PFSK-1 (cell line): ENCODE measurements at regions not wholly inside any gene's neighbourhood (a gene's known extent, or its start where the extent isn't known, plus 50 kb on each side); places are given as distances from the start of the nearest gene placed in this dataset.

ENCODE experiments used
- REST ChIP-seq, 2 experiments: IDR thresholded peaks; 2 replicates each; pipeline versions ENCODE4 v1.6.1 to v1.8.0; 2011 to 2012; ENCODE audit warnings: low read depth in 2 of 2, low read length in 2 of 2, control low read depth in 1 of 2, inconsistent platforms in 1 of 2, mild to moderate bottlenecking in 1 of 2, moderate library complexity in 1 of 2; ENCODE audit not compliant: insufficient read depth in 1 of 2
- TAF1 ChIP-seq: IDR thresholded peaks from 2 replicates; pipeline ENCODE4 v1.6.1; 2012; ENCODE audit warnings: low read length, control low read depth, borderline replicate concordance; ENCODE audit not compliant: insufficient read depth

GRCh38 chr2:79388024-79388423, 124.8 kb upstream of the CTNNA2 start:
- TF ChIP-seq REST (IDR thresholded peaks at IDR 0.05; ENCODE audit: insufficient read depth in 1 of 2, low read depth in 2 of 2, low read length in 2 of 2): no peak
- TF ChIP-seq TAF1: no peak
